SK-N-MC (cell line): ENCODE measurements at regions not wholly inside any gene's neighbourhood (a gene's known extent, or its start where the extent isn't known, plus 50 kb on each side); places are given as distances from the start of the nearest gene placed in this dataset.

ENCODE experiments used
- EZH2 ChIP-seq: fragments of 200-600 bp; sonication (generic); IDR thresholded peaks from one replicate; pipeline ENCODE4 v1.6.1; 2017; ENCODE audit warnings: antibody characterized with exemption
- FOXP2 ChIP-seq: optimal IDR thresholded peaks from 2 replicates; pipeline ENCODE3; 2011; ENCODE audit warnings: mild to moderate bottlenecking, moderate library complexity; ENCODE audit not compliant: insufficient read depth; ENCODE audit errors: extremely low read length, control extremely low read depth
- POLR2AphosphoS5 ChIP-seq: IDR thresholded peaks from 2 replicates; pipeline ENCODE4 v1.6.1; 2012; ENCODE audit warnings: mild to moderate bottlenecking, low read depth, low read length, borderline replicate concordance

DNA sequence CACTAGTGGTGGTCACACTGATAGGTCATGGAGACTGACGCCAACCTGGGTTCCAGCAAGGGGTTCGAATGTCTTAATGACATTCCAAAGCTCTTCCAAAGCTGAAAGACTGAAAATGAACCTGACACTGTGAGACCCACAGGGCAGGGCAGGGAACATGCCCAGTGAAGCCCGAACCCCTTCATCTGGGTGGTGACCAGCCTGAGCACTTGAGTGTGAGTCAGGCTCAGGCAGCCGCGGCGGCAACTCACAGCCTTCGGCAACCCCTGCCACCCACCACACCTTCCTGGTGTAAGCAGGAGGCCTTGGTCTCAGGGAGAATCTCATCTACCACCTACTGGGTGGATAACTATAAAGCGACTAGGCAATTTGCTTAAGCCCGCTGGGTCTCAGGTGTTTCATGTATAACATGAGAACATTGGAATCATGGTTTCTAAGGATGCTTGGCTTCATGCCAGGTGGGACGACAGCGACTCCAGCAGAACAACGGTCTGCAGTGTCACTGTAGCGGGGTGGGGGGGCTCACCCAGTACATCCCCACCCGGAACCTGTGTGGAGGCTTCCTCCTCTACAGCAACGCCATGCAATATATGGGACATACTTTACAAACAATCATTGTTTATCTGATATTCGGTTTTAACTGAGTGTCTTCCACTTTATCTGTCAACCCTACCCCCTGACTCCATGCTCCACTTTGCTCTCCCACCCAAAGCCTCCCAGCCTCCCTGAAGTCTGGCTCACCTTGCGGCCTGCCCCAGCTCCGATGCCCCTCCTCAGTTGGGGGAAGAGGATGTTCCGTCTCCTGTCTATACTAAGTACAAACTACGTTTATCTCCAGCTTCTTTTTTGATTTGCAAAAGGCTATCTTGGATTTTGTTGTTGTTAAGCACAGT, 125.0 kb upstream of the MEF2A start:
- TF ChIP-seq EZH2: no peak
- no peak for TF ChIP-seq POLR2AphosphoS5
- TF ChIP-seq FOXP2: no peak
